ENCODE measurements at regions not wholly inside any gene's neighbourhood (a gene's known extent, or its start where the extent isn't known, plus 50 kb on each side); places are given as distances from the start of the nearest gene placed in this dataset.

DNA sequence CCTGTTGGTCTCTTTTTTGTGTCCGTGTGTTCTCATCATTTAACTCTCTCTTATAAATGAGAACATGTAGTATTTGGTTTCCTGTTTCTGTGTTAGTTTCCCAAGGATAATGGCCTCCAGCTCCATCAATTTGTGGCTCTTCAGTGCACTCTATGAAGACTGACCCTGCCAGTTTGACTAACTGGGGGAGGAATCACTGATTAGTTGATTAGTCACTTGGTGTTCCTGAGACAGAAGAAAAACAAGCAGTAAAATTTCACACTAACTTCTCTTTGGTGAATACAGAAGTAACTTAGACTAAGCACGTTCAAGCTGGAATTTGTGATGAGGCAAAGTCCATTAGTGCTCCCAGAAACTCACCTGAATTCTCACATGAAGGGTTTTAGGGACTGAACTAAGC is 495.8 kb upstream of the RORB start:
- in situ Hi-C loops (cut with MboI; ENCODE audit: low pct_unique_long_range_greater_than_20kb, low sequenced_read_pairs, unreplicated experiment): no loop called here
- no peak for DNase-seq (ENCODE audit: low spot score)
- TF ChIP-seq, protein P1, sequence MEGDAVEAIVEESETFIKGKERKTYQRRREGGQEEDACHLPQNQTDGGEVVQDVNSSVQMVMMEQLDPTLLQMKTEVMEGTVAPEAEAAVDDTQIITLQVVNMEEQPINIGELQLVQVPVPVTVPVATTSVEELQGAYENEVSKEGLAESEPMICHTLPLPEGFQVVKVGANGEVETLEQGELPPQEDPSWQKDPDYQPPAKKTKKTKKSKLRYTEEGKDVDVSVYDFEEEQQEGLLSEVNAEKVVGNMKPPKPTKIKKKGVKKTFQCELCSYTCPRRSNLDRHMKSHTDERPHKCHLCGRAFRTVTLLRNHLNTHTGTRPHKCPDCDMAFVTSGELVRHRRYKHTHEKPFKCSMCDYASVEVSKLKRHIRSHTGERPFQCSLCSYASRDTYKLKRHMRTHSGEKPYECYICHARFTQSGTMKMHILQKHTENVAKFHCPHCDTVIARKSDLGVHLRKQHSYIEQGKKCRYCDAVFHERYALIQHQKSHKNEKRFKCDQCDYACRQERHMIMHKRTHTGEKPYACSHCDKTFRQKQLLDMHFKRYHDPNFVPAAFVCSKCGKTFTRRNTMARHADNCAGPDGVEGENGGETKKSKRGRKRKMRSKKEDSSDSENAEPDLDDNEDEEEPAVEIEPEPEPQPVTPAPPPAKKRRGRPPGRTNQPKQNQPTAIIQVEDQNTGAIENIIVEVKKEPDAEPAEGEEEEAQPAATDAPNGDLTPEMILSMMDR (IDR thresholded peaks at IDR 0.05; ENCODE audit: extremely low read depth, insufficient read depth, missing control alignments): no peak

DNA sequence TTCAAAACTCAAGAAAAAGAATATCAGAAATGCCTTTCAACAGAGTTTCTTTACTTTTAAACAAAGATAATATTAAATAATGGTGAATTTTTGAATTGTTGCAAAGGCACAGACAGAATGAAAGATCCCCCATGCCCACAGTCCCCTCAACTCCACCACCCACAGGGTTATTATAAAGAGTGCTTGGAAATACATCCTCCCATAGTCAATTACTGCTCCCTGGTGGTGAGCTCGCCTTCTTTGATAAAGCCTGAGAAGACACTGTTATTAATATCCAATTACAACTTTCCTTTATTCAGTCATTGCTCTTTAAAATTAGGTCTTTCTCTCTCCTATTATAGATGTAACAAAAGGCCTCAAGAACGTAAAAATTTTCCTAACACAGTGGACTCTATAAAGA is 490.2 kb upstream of the RORB start:
- DNase-seq (ENCODE audit: low spot score): no peak
- in situ Hi-C loops (cut with MboI; ENCODE audit: low pct_unique_long_range_greater_than_20kb, low sequenced_read_pairs, unreplicated experiment): no loop called here
- TF ChIP-seq, protein P1 (IDR thresholded peaks at IDR 0.05; ENCODE audit: extremely low read depth, insufficient read depth, missing control alignments): no peak

DNA sequence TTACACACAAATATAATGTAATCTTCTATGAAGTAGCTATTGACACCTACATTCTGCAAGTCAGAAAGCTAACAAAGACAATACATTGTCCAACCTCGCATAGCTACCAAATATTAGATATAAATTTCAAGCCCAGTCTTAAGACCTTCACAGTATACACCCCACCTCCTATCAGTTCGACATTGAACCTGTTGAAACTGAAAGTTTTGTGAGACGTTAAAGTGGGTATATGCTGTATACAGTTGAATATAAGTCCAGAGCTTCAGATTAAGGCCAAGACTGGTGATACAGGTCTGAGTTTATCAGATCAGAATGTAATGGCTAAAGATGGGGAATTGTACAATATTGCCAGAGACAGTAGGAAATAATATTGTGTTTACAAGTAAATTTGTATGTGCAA is 489.3 kb upstream of the RORB start:
- TF ChIP-seq, protein P1 (IDR thresholded peaks at IDR 0.05; ENCODE audit: extremely low read depth, insufficient read depth, missing control alignments): no peak
- DNase-seq (ENCODE audit: low spot score): no peak
- in situ Hi-C loops (cut with MboI; ENCODE audit: low pct_unique_long_range_greater_than_20kb, low sequenced_read_pairs, unreplicated experiment): no loop called here

DNA sequence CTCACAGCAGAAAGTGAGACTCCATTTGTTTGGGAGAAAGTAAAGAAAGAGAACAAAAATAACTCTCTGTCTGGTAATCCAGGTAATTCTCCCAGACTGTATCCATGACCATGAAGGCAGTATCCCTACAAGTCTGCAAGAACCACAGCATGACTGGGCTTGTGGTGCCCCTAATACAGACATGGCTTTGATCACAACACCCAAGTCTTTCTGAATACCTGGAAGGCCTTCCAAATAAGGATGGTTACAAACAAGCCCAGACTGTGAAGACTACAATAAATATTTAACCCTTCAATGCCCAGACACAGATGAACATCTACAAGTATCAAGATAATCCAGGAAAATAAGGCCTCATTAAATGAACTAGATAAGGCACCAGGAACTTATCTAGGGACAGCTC is 481.1 kb upstream of the RORB start:
- TF ChIP-seq, protein P1 (IDR thresholded peaks at IDR 0.05; ENCODE audit: extremely low read depth, insufficient read depth, missing control alignments): no peak
- no peak for DNase-seq (ENCODE audit: low spot score)
- in situ Hi-C loops (cut with MboI; ENCODE audit: low pct_unique_long_range_greater_than_20kb, low sequenced_read_pairs, unreplicated experiment): no loop called here

DNA sequence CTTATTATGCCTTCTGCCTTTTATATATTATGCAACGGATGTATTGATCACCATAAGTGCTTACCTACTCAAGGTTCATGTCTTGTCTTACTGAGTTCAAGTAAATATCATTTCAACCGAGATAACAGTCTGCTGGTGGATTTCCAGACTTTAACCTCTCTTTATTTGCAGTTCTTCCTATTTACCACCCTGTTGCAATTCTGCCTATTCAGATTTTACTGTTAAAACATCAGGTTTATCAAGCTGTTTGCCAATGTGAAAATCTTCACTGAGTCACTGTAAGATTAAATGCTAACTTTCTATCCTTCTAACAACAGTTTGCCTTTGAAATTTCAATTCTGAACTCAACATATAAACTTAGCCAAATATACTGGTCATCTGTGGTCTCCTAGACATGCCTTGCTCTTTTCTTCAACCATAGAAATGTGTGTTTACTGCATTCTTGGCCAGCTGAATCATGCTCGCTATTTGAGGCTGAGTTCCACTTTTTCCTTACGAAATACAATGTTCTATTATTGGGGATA is 471.7 kb upstream of the RORB start:
- in situ Hi-C loops (cut with MboI; ENCODE audit: low pct_unique_long_range_greater_than_20kb, low sequenced_read_pairs, unreplicated experiment): no loop called here
- TF ChIP-seq, protein P1 (IDR thresholded peaks at IDR 0.05; ENCODE audit: extremely low read depth, insufficient read depth, missing control alignments): no peak
- DNase-seq (ENCODE audit: low spot score): no peak

DNA sequence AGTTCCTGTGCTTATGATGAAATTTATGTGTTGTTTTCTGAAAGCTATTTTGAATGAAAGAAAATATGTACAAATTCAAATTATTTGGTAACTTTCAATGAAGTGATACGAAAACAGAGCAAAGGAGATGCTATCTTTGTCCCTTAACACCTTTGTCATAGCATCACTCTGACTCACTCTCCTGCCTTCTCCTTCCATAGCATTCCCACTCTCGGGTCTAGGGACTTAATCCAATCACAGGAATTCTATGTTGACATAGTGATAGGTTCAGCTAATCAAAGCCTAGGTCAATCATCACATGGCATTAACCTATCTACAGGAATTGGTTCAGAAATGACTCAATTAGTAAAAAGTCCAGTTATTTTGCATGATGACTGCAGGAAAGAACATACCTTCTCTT is 464.7 kb upstream of the RORB start:
- in situ Hi-C loops (cut with MboI; ENCODE audit: low pct_unique_long_range_greater_than_20kb, low sequenced_read_pairs, unreplicated experiment): no loop called here
- no peak for DNase-seq (ENCODE audit: low spot score)
- TF ChIP-seq, protein P1 (IDR thresholded peaks at IDR 0.05; ENCODE audit: extremely low read depth, insufficient read depth, missing control alignments): no peak

DNA sequence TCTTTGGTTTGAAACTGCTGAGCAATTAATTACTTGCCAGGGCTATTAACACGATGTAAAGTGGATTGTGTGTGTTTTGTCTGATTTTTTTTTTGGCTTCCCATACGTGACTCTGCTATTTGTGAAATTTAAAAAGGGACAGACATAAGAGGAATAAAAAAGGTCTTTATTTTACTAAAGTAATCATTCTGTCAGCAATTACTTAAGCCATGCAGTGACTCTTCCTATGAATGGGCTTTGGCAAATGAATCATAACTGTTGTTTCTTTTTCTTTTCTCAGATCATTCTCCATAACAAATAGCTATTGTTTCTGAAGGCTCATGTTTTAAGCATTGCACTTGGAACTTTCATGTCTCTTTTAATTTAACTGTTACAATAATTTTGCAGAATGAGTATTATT is 461.3 kb upstream of the RORB start:
- TF ChIP-seq, protein P1 (IDR thresholded peaks at IDR 0.05; ENCODE audit: extremely low read depth, insufficient read depth, missing control alignments): no peak
- in situ Hi-C loops (cut with MboI; ENCODE audit: low pct_unique_long_range_greater_than_20kb, low sequenced_read_pairs, unreplicated experiment): no loop called here
- DNase-seq (ENCODE audit: low spot score): no peak
